ENCODE measurements at regions not wholly inside any gene's neighbourhood (a gene's known extent, or its start where the extent isn't known, plus 50 kb on each side); places are given as distances from the start of the nearest gene placed in this dataset.

DNA sequence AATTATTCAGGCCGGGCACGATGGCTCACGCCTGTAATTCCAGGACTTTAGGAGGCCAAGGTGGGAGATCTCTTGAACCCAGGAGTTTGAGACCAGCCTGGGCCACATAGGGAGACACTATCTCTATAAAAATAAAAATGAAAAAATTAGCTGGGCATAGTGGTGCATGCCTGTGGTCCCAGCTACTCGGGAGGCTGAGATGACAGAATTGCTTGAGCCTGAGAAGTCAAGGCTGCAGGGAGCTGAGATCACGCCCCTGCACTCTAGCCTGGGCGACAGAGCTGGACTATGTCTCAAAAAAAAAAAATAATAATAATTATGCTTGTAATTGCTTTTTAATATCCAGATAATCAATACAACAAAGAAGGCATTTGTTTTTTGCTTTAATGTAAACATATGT lies 91.3 kb downstream of the RIPK4 start:
- TF ChIP-seq EP300 (IDR thresholded peaks at IDR 0.05; ENCODE audit: borderline replicate concordance in 1 of 2, low read depth in 1 of 2, low read length in 1 of 2) (no peak), POLR2AphosphoS5 (IDR thresholded peaks at IDR 0.05; ENCODE audit: low read depth, low read length) (no peak), TCF12 (IDR thresholded peaks at IDR 0.05) (no peak), EZH2phosphoT487 (IDR thresholded peaks at IDR 0.05; ENCODE audit: borderline replicate concordance, low read depth) (no peak), RFX5 (IDR thresholded peaks at IDR 0.05; ENCODE audit: low read length) (no peak), MXI1 (IDR thresholded peaks at IDR 0.05; ENCODE audit: low read depth, low read length) (no peak), NRF1 (IDR thresholded peaks at IDR 0.05; ENCODE audit: low read depth, low read length) (no peak), FOSL2 (IDR thresholded peaks at IDR 0.05; ENCODE audit: borderline replicate concordance, low read depth) (no peak), FOXM1 (IDR thresholded peaks at IDR 0.05; ENCODE audit: low read depth) (no peak), SIN3A (IDR thresholded peaks at IDR 0.05; ENCODE audit: borderline replicate concordance, low read depth, low read length) (no peak), RXRA (IDR thresholded peaks at IDR 0.05; ENCODE audit: borderline replicate concordance, low read depth) (no peak)
- TF ChIP-seq, protein P1, sequence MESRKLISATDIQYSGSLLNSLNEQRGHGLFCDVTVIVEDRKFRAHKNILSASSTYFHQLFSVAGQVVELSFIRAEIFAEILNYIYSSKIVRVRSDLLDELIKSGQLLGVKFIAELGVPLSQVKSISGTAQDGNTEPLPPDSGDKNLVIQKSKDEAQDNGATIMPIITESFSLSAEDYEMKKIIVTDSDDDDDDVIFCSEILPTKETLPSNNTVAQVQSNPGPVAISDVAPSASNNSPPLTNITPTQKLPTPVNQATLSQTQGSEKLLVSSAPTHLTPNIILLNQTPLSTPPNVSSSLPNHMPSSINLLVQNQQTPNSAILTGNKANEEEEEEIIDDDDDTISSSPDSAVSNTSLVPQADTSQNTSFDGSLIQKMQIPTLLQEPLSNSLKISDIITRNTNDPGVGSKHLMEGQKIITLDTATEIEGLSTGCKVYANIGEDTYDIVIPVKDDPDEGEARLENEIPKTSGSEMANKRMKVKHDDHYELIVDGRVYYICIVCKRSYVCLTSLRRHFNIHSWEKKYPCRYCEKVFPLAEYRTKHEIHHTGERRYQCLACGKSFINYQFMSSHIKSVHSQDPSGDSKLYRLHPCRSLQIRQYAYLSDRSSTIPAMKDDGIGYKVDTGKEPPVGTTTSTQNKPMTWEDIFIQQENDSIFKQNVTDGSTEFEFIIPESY (IDR thresholded peaks at IDR 0.05; ENCODE audit: borderline replicate concordance, low read depth), result no peak
- TF ChIP-seq, protein P2, sequence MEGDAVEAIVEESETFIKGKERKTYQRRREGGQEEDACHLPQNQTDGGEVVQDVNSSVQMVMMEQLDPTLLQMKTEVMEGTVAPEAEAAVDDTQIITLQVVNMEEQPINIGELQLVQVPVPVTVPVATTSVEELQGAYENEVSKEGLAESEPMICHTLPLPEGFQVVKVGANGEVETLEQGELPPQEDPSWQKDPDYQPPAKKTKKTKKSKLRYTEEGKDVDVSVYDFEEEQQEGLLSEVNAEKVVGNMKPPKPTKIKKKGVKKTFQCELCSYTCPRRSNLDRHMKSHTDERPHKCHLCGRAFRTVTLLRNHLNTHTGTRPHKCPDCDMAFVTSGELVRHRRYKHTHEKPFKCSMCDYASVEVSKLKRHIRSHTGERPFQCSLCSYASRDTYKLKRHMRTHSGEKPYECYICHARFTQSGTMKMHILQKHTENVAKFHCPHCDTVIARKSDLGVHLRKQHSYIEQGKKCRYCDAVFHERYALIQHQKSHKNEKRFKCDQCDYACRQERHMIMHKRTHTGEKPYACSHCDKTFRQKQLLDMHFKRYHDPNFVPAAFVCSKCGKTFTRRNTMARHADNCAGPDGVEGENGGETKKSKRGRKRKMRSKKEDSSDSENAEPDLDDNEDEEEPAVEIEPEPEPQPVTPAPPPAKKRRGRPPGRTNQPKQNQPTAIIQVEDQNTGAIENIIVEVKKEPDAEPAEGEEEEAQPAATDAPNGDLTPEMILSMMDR (IDR thresholded peaks at IDR 0.05), result no peak

Measured in SK-N-SH (cell line).